ENCODE measurements at regions not wholly inside any gene's neighbourhood (a gene's known extent, or its start where the extent isn't known, plus 50 kb on each side); places are given as distances from the start of the nearest gene placed in this dataset.

DNA sequence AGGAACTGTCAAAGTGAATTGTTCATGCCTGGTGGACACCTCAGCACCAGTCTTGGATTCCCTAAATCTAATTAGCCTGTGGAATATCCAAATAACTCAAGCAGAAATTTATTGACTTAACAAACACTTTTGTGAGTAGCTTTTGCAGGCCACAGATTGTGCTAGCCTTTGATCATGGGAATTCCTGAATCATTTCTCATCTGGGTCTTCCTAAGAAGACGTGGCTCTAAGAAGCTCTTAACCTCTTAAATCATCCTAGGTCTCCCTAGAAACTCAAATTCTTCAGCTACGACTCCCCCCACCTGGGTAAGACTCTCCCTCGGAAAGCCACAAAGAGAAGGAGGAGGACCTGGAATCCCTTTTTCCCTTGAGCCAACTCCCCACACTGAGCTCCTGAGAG, 53.8 kb upstream of the PSEN2 start:
- DNase-seq, result no peak

- DNase-seq, result peak; percentile 22
Observed at GRCh38 chr1:226814751-226815537, 55.5 kb upstream of the PSEN2 start.

DNA sequence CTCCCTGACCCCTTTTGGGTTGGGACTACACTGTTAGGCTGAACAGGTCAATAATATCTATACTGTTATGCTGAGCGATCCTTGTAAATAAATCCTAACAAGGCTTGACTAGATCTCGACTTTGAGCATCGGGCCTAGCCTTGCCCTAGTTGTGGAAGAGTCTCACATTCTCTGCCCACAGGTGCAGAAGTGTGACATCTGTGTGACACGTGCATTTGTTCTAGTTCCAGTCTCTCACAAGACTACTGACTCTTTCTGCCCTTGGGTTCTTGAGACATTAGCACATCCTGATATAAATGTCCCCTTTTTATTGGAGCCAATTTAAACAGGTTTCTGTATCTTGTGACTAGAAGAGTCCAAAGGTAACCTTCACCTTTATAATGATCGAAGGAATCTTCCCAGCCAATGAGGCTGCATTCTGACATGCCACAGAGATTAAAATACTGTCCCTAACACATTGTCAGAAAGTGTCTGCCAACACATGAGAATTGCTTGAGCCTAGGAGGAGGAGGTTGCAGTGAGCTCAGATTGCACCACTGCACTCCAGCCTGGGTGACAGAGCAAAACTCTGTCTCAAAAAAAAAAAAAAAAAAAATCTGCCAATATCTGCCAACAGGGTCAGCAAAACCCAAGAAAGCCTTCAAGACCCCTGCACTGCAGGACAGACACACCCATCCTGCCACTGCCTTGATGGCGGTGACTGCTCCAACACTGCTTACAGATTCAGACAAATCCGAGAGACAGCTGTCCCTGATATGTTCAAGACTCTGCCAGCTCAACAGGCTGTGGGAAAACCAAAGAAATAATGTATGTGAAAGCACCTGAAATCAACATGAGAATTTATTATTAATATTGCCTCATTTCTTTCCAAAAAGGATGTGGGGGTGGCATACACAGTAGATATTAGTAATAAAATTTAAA, 56.5 kb upstream of the PSEN2 start:
- no peak for DNase-seq

DNA sequence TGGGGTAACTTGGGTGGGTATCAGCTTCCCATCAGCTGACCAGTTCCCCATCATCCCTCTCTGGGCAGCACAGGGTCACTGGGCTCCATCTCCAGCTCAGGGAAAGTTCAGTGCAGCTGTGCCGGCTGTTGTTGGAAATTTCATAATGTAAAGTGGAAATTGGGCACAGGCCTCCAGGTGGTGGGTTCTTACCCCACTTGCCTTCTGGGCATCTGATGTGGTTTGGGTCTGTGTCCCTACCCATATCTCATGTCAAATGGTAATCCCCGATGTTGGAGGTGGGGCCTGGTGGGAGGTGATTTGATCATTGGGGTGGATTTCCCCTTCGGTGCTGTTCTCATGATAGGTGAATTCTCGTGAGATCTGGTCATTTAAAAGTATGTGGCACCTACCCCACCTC, 59.7 kb upstream of the PSEN2 start:
- DNase-seq, result no peak

DNA sequence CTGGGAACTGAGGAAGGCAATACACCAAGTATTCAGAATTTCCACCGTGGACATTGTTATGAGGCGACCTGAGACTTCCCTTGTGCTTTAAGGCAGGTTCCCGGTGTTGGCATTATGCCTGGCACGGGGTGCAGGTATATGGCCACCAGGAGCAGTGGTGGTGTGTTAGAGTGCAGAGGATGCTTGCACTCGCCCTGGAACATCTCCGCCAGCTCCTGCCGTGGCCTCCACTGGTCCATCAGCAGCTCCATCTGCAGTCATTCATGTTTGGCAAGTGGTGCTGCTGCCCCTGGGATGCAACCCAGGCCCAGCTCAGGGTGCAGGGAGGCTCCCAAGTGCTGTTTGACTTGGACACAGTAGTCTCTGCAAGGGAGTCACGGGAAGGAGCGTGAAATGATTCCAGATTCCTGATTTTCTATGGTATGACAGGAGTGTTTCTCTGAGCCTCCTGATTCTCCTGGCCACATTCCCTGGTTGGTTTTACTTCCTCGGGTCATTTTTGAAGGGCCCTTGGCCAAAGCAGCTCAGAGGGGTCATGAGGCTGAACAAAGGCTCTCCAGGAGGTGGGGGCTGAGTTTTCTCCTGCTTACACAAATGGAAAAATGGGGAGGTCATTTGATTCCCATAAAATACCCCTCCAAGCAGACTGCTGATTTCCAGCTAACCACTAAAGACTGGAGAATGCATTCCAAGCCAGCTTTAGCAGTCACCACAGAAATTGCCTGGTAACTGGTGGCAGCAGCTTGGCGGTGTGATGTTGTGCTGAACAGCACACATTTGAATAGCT, 60.4 kb upstream of the PSEN2 start:
- DNase-seq, result no peak

GRCh38 chr1:226808501-226808900, 61.9 kb upstream of the PSEN2 start:
- no peak for DNase-seq

DNA sequence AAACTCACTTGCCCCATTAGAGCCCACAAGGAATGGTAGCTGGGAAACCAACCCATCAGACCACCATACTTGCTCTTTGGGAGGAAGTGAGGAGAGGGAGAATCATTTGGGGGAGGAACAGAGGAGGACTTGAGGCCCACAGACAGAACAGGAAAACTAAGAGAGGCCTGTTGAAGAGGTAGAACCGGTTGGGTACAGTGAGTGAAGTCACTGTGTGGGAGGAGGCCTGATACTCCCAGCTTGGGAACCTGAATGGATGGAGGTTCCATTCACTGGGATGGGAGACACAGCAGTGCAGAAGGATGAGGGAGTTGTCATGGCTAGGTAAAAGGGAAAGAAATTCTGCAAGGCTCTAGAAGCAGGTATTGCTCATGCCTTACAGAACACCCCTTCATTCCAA, 63.4 kb upstream of the PSEN2 start:
- no peak for DNase-seq

DNA sequence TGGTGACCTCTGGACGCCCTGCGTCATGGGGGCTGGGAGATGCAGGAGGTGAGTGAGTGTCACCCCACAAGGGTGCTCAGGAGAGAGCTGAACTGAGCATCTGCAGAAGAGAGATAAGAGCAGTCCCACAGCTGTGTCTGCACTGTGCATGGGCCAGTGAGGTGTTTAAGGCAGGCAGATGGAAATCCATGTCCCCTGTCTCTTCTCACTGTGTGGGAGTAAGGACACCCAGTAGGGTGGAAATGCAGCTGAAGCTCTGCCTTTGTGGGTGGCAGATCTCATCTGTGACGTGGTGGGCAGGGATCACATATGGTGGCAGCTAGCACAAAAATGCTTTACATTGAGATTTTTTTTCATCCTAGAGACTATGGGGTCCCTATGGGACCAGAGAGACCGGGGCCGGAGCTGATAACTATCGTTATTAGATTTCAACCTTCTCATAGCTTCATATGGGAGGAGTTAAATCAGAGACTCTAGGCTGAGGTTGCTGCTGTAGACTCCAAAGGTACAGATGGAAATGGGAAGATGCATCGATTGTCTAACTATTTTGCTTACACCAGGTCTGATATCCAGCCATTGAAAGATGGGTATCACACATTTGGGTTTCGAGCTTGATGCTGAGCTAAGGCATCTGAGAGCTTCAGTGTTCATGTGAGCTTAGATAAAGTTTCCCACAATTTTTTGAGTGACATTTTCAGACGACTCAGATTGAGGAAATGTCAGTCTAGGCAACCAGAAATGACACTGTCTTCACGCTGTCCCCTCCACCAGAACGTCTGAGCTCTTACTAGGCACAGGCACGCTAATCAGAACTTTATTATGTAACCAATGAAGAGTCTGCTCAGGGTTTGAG, 65.3 kb upstream of the PSEN2 start:
- DNase-seq, result no peak

GRCh38 chr1:226800763-226801380, 61.8 kb upstream of the ITPKB start:
- DNase-seq, result no peak

GRCh38 chr1:226799634-226800281, 60.7 kb upstream of the ITPKB start:
- DNase-seq, result no peak

DNA sequence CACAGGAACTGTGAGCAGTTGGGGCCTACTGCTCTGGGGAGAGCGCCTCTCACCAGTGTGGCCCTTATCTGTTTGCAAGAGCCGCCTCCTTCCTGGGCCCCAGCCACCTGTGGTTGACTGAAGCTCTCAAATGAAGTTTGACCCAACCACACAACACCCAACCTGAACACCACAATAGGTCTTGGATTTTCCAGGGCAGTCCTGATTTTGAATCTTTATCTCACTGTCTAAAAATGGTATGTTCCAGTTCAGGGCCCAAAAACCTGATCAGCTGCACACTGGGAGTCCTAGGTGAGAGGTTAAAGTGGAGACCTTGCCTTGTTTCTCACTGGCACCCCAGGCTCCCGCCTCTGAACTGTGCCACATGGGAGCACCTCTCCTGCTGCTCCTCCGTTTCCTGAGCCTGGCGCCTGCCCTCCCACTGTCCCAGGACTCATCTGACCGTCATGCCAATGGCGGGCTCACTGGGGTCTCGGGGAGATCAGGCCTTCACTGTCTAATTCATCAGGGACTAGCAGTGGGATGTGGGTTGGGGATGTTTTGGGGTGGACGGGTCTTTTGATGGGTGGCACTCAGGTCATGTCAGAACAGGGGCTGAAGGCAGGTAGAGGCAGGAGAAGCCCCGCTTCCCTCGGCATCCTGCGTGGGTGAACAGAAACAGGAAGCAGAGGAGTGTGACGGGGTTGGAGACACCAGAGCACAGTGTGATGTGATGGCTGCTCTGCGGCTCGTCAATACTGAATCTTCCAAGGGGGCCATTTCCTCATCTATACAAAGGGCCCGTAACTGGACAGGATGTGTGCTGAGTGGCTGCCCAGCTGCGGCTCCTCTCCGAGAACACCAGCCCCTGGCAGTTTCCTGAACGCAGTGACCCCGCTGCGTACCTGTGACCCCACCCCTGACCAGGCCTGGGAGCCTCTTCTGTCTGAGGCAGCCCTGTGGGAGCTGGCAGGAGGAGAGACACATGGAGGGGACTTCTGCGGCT, 59.6 kb upstream of the ITPKB start:
- DNase-seq, result peak; percentile 75

GRCh38 chr1:226797151-226797550, 58.1 kb upstream of the ITPKB start:
- no peak for DNase-seq

- DNase-seq, result no peak
Observed at GRCh38 chr1:226793620-226794276, 54.7 kb upstream of the ITPKB start.

DNA sequence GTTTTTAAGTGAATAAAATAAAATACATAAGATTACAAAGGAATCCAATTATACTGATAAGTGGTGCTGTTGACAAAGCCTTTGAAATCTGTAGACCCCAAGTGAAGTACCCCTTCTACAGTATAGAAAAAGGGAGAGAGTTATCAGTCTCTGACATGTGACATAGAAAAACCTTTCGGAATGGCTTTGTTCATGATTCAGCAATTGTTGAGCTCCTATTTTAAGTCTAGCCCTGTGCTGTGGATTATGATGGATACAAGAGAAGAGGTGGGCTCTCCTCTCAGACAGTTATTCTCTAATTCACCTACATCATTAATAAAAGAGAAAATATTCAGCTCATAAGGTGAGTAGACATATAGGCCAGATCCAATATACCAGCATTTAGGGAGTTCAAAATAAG, 53.3 kb upstream of the ITPKB start:
- no peak for DNase-seq

DNA sequence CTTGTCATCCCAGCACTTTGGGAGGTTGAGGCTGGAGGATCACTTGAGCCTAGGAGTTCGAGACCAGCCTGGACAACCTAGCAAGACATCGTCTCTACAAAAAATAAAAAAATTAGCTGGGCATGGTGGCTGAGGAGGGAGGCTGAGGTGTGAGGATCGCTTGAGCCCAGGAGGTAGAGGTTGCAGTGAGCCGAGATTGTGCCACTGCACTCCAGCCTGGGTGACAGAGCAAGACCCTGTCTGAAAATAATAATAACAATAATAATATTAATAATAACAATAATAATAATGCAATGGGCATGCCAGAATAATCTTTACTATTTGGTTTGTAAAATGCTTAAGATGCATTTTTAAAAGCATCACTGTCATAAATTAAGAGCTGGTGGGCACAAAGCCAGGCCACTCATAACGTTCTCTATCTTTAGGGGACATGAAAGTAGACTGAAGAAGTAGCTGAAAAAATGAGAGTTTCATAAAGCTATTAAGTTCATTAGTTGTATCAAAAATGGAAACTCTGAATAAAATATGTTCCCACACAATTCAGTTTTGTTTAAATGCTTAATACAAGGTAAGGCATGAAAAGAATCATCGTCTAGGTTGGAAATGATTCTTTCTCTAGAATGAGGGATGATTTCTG, 51.6 kb upstream of the ITPKB start:
- DNase-seq, result no peak

GRCh38 chr1:226788965-226789364, 49.9 kb upstream of the ITPKB start:
- no peak for DNase-seq
